GM23338 (cell line): ENCODE measurements at regions not wholly inside any gene's neighbourhood (a gene's known extent, or its start where the extent isn't known, plus 50 kb on each side); places are given as distances from the start of the nearest gene placed in this dataset.

Experiments
- ATAC-seq: fragments of 200-7000 bp; cut with Tn5 transposase; 3 replicates; pipeline ENCODE4 v1.9.1; 2020
- DNase-seq: peaks from one replicate; pipeline ENCODE4 v3.0.0-alpha.2; 2015; ENCODE audit warnings: low spot score
- H2AFZ ChIP-seq: fragments of 200-600 bp; sonication (generic); 2 replicates; pipeline ENCODE4 v1.8.0; 2016; ENCODE audit warnings: antibody characterized with exemption, mild to moderate bottlenecking, moderate library complexity
- H3F3A ChIP-seq: fragments of 200-600 bp; sonication (generic); replicated peaks from 2 replicates; pipeline ENCODE4 v1.8.0; 2017; ENCODE audit warnings: antibody characterized with exemption, mixed run types, low read depth
- H3K27ac ChIP-seq: fragments of 200-600 bp; sonication (generic); 2 replicates; pipeline ENCODE4 v1.6.1; 2016; ENCODE audit warnings: low read depth
- H3K27me3 ChIP-seq: fragments of 200-600 bp; sonication (generic); 2 replicates; pipeline ENCODE4 v1.8.0; 2016; ENCODE audit warnings: mild to moderate bottlenecking, mixed run types, moderate library complexity; ENCODE audit not compliant: insufficient read depth
- H3K36me3 ChIP-seq: fragments of 200-600 bp; sonication (generic); 2 replicates; pipeline ENCODE4 v1.8.0; 2016; ENCODE audit warnings: mild to moderate bottlenecking; ENCODE audit not compliant: insufficient read depth
- H3K4me1 ChIP-seq: fragments of 200-600 bp; sonication (generic); 2 replicates; pipeline ENCODE4 v1.8.0; 2016; ENCODE audit warnings: mild to moderate bottlenecking, moderate library complexity; ENCODE audit not compliant: insufficient read depth
- H3K4me2 ChIP-seq: fragments of 200-600 bp; sonication (generic); 2 replicates; pipeline ENCODE4 v1.7.1; 2017; ENCODE audit warnings: mixed run types
- H3K4me3 ChIP-seq: fragments of 200-600 bp; sonication (generic); 2 replicates; pipeline ENCODE4 v1.6.1; 2016; ENCODE audit warnings: mixed run types
- H3K79me2 ChIP-seq: fragments of 200-600 bp; sonication (generic); replicated peaks from 2 replicates; pipeline ENCODE4 v1.8.0; 2017; ENCODE audit warnings: mild to moderate bottlenecking; ENCODE audit not compliant: insufficient read depth
- H3K9me2 ChIP-seq: fragments of 200-600 bp; sonication (generic); 2 replicates; pipeline ENCODE4 v1.8.0; 2017; ENCODE audit not compliant: insufficient read depth
- H4K20me1 ChIP-seq: fragments of 200-600 bp; sonication (generic); replicated peaks from 2 replicates; pipeline ENCODE4 v1.8.0; 2017; ENCODE audit warnings: mild to moderate bottlenecking; ENCODE audit not compliant: insufficient read depth
- H3K27ac Mint-ChIP-seq: 2 replicates; pipeline ENCODE4 v1.8.0; 2020; ENCODE audit warnings: inconsistent platforms, mild to moderate bottlenecking, moderate library complexity, mixed read lengths
- H3K27me3 Mint-ChIP-seq: 3 replicates; pipeline ENCODE4 v1.8.0; 2022; ENCODE audit warnings: low read depth, mild to moderate bottlenecking, moderate library complexity, mixed read lengths, inconsistent platforms; ENCODE audit not compliant: insufficient read depth, poor library complexity
- H3K36me3 Mint-ChIP-seq: 3 replicates; pipeline ENCODE4 v1.8.0; 2021; ENCODE audit warnings: low read depth, mild to moderate bottlenecking, inconsistent platforms, moderate library complexity, mixed read lengths
- H3K4me1 Mint-ChIP-seq: 3 replicates; pipeline ENCODE4 v1.8.0; 2020; ENCODE audit warnings: mild to moderate bottlenecking, inconsistent platforms, mixed read lengths
- H3K4me3 Mint-ChIP-seq: 3 replicates; pipeline ENCODE4 v1.8.0; 2021; ENCODE audit warnings: moderate library complexity, mild to moderate bottlenecking, inconsistent platforms, mixed read lengths
- H3K9me3 Mint-ChIP-seq: 3 replicates; pipeline ENCODE4 v1.8.0; 2020; ENCODE audit warnings: moderate library complexity, mild to moderate bottlenecking, inconsistent platforms, mixed read lengths
- CREB1 ChIP-seq: fragments of 250-450 bp; sonication (Bioruptor Pico); IDR thresholded peaks from 2 replicates; pipeline ENCODE4 v1.5.0; 2020; ENCODE audit warnings: low read depth, mild to moderate bottlenecking, moderate library complexity
- EZH2 ChIP-seq: fragments of 200-600 bp; sonication (generic); IDR thresholded peaks from one replicate; pipeline ENCODE4 v1.8.0; 2017; ENCODE audit warnings: antibody characterized with exemption, mild to moderate bottlenecking, low read depth; ENCODE audit not compliant: unreplicated experiment
- EZH2phosphoT487 ChIP-seq: fragments of 200-600 bp; sonication (generic); IDR thresholded peaks from one replicate; pipeline ENCODE4 v1.8.1; 2018; ENCODE audit warnings: antibody characterized with exemption; ENCODE audit not compliant: unreplicated experiment
- JUNB ChIP-seq: IDR thresholded peaks from one replicate; pipeline ENCODE4 v1.6.1; 2016; ENCODE audit warnings: antibody characterized with exemption; ENCODE audit not compliant: unreplicated experiment
- NANOG ChIP-seq: IDR thresholded peaks from 2 replicates; pipeline ENCODE4 v1.6.1; 2016; ENCODE audit warnings: antibody characterized with exemption, borderline replicate concordance
- POLR2AphosphoS5 ChIP-seq: IDR thresholded peaks from 2 replicates; pipeline ENCODE4 v1.6.1; 2016; ENCODE audit warnings: antibody characterized with exemption, low read depth
- STAT1 ChIP-seq: IDR thresholded peaks from one replicate; pipeline ENCODE4 v1.6.1; 2016; ENCODE audit warnings: antibody characterized with exemption; ENCODE audit not compliant: unreplicated experiment
- ZNF114 ChIP-seq: fragments of 250-450 bp; sonication (Bioruptor Pico); IDR thresholded peaks from 2 replicates; pipeline ENCODE4 v1.5.0; 2020; ENCODE audit warnings: mild to moderate bottlenecking, moderate library complexity
- ZNF331 ChIP-seq: fragments of 250-450 bp; sonication (Bioruptor Pico); IDR thresholded peaks from 2 replicates; pipeline ENCODE4 v1.5.0; 2020; ENCODE audit warnings: low read depth, mild to moderate bottlenecking, moderate library complexity
- TF ChIP-seq, protein P1 (sequence below): fragments of 250-450 bp; sonication (Bioruptor Pico); IDR thresholded peaks from 2 replicates; pipeline ENCODE4 v1.5.0; 2020; ENCODE audit warnings: mild to moderate bottlenecking, moderate library complexity
- TF ChIP-seq, protein P2 (sequence below): IDR thresholded peaks from 2 replicates; pipeline ENCODE4 v1.6.1; 2016; ENCODE audit warnings: antibody characterized with exemption
- TF ChIP-seq, protein P3 (sequence below): IDR thresholded peaks from one replicate; pipeline ENCODE4 v1.6.1; 2018; ENCODE audit warnings: antibody characterized with exemption; ENCODE audit not compliant: unreplicated experiment
- TF ChIP-seq, protein P4 (sequence below), 2 experiments: fragments of 200-600 bp in 1 of 2; sonication (generic) in 1 of 2; conservative IDR thresholded peaks; 2 replicates each; pipeline versions ENCODE4 v1.5.1 to v1.6.1; 2016 to 2017; ENCODE audit warnings: antibody characterized with exemption in 2 of 2, low read depth in 2 of 2, mild to moderate bottlenecking in 2 of 2, moderate library complexity in 1 of 2

DNA sequence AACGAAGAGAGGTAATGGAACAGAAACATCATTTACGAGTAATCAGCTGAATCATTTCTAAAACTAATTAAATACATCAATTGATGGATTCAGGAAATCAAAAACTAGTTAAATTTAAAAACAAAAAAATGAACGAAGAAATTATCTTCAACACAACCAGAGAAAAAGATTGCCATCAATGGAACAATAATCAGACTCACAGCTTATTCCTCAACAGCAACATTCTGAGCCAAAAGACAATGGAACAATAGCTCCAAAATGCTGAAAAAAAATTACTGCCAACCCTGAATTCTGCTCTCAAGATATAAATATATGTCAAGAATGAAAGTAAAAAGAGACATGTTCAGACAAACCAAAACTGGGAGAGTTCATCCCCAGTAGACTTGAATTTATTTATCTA, 65.5 kb upstream of the KLF3 start:
- Histone ChIP-seq H3K36me3 (no peaks in the 10 kb centered on the region), H3K4me3 (no peak overlapping the region), H2AFZ (no peak overlapping the region), H3K27me3 (no peaks in the 10 kb centered on the region), H3F3A (no peaks in the 10 kb centered on the region), H3K4me1 (no peaks in the 10 kb centered on the region), H3K27ac (no peak overlapping the region), H3K9me2 (0 out of 2 replicates have a peak, but pooled peaks cover 6% of the 10 kb centered on the region), H3K4me2 (no peak overlapping the region), H4K20me1 (no peaks in the 10 kb centered on the region), H3K79me2 (no peaks in the 10 kb centered on the region)
- Mint-ChIP-seq H3K27ac (no peak overlapping the region), H3K36me3 (no peaks in the 10 kb centered on the region), H3K4me3 (no peak overlapping the region), H3K4me1 (no peaks in the 10 kb centered on the region), H3K27me3 (no peaks in the 10 kb centered on the region), H3K9me3 (no peaks in the 10 kb centered on the region; the same call in 2 of the 3 replicates)
- ATAC-seq (no peak), DNase-seq (no peak)
- no peak for TF ChIP-seq STAT1
- TF ChIP-seq NANOG = no peak
- TF ChIP-seq ZNF114 (CRISPR knock-in tag) = no peak
- TF ChIP-seq JUNB = no peak
- TF ChIP-seq EZH2 = no peak
- no peak for TF ChIP-seq CREB1 (CRISPR knock-in tag)
- TF ChIP-seq, protein P1, sequence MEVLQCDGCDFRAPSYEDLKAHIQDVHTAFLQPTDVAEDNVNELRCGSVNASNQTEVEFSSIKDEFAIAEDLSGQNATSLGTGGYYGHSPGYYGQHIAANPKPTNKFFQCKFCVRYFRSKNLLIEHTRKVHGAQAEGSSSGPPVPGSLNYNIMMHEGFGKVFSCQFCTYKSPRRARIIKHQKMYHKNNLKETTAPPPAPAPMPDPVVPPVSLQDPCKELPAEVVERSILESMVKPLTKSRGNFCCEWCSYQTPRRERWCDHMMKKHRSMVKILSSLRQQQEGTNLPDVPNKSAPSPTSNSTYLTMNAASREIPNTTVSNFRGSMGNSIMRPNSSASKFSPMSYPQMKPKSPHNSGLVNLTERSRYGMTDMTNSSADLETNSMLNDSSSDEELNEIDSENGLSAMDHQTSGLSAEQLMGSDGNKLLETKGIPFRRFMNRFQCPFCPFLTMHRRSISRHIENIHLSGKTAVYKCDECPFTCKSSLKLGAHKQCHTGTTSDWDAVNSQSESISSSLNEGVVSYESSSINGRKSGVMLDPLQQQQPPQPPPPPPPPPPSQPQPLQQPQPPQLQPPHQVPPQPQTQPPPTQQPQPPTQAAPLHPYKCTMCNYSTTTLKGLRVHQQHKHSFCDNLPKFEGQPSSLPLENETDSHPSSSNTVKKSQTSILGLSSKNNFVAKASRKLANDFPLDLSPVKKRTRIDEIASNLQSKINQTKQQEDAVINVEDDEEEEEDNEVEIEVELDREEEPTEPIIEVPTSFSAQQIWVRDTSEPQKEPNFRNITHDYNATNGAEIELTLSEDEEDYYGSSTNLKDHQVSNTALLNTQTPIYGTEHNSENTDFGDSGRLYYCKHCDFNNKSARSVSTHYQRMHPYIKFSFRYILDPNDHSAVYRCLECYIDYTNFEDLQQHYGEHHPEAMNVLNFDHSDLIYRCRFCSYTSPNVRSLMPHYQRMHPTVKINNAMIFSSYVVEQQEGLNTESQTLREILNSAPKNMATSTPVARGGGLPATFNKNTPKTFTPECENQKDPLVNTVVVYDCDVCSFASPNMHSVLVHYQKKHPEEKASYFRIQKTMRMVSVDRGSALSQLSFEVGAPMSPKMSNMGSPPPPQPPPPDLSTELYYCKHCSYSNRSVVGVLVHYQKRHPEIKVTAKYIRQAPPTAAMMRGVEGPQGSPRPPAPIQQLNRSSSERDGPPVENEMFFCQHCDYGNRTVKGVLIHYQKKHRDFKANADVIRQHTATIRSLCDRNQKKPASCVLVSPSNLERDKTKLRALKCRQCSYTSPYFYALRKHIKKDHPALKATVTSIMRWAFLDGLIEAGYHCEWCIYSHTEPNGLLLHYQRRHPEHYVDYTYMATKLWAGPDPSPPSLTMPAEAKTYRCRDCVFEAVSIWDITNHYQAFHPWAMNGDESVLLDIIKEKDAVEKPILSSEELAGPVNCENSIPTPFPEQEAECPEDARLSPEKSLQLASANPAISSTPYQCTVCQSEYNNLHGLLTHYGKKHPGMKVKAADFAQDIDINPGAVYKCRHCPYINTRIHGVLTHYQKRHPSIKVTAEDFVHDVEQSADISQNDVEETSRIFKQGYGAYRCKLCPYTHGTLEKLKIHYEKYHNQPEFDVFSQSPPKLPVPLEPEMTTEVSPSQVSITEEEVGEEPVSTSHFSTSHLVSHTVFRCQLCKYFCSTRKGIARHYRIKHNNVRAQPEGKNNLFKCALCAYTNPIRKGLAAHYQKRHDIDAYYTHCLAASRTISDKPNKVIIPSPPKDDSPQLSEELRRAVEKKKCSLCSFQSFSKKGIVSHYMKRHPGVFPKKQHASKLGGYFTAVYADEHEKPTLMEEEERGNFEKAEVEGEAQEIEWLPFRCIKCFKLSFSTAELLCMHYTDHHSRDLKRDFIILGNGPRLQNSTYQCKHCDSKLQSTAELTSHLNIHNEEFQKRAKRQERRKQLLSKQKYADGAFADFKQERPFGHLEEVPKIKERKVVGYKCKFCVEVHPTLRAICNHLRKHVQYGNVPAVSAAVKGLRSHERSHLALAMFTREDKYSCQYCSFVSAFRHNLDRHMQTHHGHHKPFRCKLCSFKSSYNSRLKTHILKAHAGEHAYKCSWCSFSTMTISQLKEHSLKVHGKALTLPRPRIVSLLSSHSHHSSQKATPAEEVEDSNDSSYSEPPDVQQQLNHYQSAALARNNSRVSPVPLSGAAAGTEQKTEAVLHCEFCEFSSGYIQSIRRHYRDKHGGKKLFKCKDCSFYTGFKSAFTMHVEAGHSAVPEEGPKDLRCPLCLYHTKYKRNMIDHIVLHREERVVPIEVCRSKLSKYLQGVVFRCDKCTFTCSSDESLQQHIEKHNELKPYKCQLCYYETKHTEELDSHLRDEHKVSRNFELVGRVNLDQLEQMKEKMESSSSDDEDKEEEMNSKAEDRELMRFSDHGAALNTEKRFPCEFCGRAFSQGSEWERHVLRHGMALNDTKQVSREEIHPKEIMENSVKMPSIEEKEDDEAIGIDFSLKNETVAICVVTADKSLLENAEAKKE (CRISPR knock-in tag) = no peak
- no peak for TF ChIP-seq POLR2AphosphoS5
- no peak for TF ChIP-seq EZH2phosphoT487
- TF ChIP-seq, protein P2, sequence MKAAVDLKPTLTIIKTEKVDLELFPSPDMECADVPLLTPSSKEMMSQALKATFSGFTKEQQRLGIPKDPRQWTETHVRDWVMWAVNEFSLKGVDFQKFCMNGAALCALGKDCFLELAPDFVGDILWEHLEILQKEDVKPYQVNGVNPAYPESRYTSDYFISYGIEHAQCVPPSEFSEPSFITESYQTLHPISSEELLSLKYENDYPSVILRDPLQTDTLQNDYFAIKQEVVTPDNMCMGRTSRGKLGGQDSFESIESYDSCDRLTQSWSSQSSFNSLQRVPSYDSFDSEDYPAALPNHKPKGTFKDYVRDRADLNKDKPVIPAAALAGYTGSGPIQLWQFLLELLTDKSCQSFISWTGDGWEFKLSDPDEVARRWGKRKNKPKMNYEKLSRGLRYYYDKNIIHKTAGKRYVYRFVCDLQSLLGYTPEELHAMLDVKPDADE = no peak
- TF ChIP-seq, protein P3, sequence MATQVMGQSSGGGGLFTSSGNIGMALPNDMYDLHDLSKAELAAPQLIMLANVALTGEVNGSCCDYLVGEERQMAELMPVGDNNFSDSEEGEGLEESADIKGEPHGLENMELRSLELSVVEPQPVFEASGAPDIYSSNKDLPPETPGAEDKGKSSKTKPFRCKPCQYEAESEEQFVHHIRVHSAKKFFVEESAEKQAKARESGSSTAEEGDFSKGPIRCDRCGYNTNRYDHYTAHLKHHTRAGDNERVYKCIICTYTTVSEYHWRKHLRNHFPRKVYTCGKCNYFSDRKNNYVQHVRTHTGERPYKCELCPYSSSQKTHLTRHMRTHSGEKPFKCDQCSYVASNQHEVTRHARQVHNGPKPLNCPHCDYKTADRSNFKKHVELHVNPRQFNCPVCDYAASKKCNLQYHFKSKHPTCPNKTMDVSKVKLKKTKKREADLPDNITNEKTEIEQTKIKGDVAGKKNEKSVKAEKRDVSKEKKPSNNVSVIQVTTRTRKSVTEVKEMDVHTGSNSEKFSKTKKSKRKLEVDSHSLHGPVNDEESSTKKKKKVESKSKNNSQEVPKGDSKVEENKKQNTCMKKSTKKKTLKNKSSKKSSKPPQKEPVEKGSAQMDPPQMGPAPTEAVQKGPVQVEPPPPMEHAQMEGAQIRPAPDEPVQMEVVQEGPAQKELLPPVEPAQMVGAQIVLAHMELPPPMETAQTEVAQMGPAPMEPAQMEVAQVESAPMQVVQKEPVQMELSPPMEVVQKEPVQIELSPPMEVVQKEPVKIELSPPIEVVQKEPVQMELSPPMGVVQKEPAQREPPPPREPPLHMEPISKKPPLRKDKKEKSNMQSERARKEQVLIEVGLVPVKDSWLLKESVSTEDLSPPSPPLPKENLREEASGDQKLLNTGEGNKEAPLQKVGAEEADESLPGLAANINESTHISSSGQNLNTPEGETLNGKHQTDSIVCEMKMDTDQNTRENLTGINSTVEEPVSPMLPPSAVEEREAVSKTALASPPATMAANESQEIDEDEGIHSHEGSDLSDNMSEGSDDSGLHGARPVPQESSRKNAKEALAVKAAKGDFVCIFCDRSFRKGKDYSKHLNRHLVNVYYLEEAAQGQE = no peak
- no peak for TF ChIP-seq ZNF331 (CRISPR knock-in tag)
- TF ChIP-seq, protein P4, sequence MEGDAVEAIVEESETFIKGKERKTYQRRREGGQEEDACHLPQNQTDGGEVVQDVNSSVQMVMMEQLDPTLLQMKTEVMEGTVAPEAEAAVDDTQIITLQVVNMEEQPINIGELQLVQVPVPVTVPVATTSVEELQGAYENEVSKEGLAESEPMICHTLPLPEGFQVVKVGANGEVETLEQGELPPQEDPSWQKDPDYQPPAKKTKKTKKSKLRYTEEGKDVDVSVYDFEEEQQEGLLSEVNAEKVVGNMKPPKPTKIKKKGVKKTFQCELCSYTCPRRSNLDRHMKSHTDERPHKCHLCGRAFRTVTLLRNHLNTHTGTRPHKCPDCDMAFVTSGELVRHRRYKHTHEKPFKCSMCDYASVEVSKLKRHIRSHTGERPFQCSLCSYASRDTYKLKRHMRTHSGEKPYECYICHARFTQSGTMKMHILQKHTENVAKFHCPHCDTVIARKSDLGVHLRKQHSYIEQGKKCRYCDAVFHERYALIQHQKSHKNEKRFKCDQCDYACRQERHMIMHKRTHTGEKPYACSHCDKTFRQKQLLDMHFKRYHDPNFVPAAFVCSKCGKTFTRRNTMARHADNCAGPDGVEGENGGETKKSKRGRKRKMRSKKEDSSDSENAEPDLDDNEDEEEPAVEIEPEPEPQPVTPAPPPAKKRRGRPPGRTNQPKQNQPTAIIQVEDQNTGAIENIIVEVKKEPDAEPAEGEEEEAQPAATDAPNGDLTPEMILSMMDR (conservative IDR thresholded peaks at IDR 0.05; ENCODE audit: low read depth in 2 of 2) = no peak
